ENCODE measurements at regions not wholly inside any gene's neighbourhood (a gene's known extent, or its start where the extent isn't known, plus 50 kb on each side); places are given as distances from the start of the nearest gene placed in this dataset.

DNA sequence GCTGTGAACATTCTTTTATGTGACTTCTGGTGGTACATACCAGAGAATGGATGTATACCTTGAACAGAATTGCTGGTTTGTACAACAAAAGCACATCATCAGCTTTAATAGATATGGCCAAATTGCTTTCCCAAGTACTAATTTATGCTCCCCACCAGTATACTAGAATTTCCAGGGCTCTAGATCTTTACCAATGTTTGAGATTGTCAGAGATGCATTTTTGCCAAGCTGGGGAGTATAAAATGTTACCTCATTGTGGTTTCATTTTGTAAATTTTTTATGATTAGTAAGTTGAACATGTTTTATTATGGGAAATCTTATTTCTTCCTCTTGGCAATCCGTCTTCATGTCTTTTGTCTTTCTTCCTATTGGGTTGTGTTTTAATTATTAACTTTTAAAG, 179.9 kb upstream of the TMEM106B start:
- TF ChIP-seq CTCF (IDR thresholded peaks at IDR 0.05): no peak
- no peak for TF ChIP-seq POLR2A (IDR thresholded peaks at IDR 0.05)
